HG03175 (cell line): ENCODE measurements at regions not wholly inside any gene's neighbourhood (a gene's known extent, or its start where the extent isn't known, plus 50 kb on each side); places are given as distances from the start of the nearest gene placed in this dataset.
"Not testable (repeated sequence)": the region's sequence is repeated elsewhere in the genome, so short reads cannot be mapped to it uniquely, and the experiment has no call there.

Experiments
- ATAC-seq: cut with Tn5 transposase; IDR thresholded peaks from one replicate; pipeline ENCODE4 v1.9.1; 2021; ENCODE audit warnings: mild to moderate bottlenecking, moderate library complexity; ENCODE audit not compliant: unreplicated experiment

- ATAC-seq = no peak
Observed at GRCh38 chr5:154626876-154627557, 128.2 kb upstream of the LARP1 start.

DNA sequence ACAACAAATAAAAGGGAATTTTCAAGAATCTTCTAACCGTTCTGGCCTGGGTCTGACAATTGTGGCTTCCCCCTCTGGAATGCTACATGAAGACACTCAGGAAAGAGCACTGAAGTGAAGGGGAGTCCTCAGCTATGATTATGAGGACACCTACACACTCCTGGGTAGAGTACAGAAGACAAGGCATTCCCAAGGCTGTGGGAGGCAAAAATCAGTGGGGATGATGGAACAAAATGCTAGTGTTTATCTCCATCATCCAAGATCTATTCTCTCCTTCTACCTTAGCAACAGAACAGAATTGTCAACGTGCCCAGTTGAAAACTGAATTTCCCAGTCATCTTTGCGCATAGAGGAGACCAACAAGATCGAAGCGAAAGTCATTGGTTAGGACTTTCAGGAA lies 130.1 kb upstream of the LARP1 start:
- no peak for ATAC-seq

DNA sequence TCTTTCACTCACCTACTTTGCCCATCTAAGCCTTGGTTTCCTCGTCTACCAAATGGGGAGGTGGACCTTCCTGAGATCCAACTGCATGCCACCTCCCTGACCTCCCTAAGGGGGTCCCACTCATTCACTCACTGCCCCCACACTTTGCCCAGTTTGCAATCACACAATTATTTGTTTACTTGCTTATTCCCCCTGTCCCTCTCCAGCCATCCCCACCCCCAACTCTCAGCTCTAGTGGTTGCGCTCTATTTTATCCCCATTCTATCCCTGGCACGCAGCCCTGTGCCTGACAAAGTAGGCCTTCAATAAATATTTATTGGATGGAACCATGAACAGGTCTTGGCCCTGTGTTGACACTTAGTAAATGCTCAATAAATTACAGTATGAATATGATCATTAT lies 130.8 kb upstream of the LARP1 start:
- ATAC-seq = no peak

GRCh38 chr5:154620411-154620810 lies 134.8 kb upstream of the LARP1 start:
- no peak for ATAC-seq

- ATAC-seq = no peak
Observed at GRCh38 chr5:154618696-154619095, 136.5 kb upstream of the LARP1 start.

DNA sequence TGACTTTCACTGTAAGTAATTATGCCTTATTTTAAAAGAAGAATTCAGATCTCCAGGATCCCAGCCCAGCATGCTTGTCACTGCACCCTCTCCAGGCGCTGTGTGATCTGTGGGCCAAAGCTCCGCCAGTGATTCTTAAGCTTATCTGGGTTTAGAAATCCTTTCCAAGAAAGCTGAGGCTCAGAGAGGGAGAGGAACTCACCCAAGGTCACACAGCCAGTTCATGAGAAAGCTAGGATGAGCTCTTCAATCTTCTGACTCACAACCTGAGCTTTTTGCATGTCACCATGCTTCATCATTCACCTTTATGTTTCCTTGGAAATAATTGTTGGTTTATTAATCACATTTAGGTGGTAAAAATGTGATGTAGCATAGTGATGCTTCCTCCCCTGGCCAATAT lies 136.6 kb upstream of the HAND1 start:
- no peak for ATAC-seq

DNA sequence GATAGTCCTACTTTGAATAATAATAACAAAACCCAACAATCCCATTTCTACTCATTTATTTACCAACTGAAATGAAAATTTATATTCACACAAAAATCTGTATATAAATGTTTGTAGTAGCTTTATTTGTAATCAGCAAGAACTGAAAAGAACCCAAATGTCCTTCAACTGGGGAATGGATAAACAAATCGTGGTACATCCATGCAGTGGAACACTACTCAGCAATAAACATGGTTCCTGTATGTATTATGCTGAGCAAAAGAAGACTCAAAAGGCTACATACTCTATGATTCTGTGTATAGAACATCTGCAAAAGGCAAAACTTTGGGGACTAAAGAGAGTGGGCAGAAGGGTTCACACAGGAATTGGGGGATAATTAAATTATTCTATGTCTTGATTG lies 136.1 kb upstream of the HAND1 start:
- ATAC-seq = no peak

DNA sequence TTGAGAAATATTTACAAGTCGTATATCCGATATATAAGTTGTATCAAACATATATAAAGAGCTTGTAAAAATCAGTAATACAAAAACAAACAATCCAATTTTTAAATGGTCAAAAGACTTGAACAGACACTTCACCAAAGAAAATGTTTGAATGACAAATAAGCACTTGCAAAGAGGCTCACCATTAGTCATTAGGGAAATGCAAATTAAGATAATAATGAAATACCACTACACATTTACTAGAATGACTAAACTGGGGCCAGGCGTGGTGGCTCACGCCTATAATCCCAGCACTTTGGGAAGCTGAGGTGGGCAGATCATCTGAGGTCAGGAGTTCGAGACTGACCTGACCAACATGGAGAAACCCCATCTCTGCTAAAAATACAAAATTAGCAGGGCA lies 134.6 kb upstream of the HAND1 start:
- no peak for ATAC-seq

DNA sequence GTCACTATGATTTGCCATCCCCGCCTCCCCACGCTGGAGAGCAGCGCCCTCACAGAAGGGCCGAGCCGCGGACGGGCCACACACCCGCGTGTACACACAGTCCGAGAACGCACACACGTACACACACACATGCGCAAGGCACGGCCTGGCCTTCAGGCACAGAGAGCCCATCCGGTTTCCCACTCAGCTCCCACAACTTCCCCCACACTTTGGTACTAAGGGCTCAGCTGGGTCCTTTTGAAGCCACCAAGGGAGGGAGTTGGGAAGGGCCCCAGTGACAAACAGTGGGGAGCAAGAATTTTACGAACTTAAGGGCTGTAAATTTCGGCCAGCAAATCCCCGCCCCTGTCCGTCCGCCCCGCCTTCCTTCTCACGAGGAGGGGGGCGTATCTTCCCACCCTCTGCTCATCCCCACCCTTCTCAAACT lies 133.3 kb upstream of the HAND1 start:
- no peak for ATAC-seq

DNA sequence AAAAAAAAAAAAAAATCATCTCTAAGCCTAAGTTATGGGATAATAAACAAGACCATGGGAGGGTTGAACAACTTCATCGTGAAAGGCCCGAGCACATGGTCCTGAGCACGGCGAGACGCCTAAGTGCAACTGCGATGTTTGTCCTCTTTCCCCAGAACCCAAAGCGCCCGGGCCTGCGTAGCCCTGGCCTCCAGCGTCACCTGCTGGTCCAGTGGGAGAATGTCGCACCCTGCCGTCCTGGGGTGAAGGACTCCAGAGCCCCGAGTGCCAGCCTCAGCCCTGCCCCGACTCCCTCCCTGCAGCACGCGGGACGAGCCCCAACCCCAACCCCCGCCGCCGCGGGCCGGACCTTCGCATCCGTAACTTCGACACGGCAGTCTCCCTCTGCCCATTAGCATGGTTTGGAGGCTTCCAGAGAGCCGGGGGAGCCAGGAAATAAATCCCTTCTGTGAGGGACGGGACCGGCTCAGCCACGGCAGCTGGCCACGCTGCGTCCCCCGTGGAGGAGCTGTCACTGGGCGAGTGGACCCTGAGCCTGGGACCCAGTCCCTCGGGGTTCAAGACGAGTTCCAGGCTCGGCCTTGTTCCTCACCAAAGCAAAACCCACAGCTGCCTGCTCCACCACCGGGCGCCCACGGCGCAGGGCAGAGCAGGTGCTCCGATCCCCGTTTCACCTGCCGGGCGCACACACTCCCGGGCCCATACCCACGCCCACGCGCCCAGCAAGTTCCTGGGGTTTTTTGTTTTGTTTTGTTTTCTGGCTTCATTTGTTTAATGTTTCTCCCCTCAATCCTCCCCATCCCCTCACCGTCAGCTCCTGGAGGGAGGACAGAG lies 132.5 kb upstream of the HAND1 start:
- peak; percentile 94 for ATAC-seq

DNA sequence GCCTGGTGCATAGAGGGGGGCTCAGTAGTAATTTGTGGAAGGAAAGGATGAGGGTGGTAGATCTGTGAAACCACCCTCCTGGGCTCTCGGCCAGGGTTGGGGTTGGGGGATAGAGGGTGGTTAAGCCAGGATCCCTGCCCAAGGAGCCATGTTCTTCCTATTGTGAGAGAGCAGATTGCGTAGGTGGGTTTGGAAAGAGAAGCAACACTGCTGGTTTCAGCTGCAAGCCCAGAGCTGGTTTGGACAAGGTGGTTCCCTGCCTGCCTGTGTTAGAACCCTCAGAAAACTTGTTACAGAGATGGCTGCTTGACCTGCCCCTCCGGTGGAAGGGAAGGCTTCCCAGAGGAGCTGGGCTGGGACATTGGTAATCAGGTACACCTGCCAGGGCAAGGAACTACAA lies 131.2 kb upstream of the HAND1 start:
- ATAC-seq = no peak

GRCh38 chr5:154608531-154609011 lies 130.5 kb upstream of the HAND1 start:
- no peak for ATAC-seq

GRCh38 chr5:154607746-154608145 lies 129.7 kb upstream of the HAND1 start:
- ATAC-seq = no peak

- ATAC-seq = no peak
Observed at GRCh38 chr5:154606246-154606645, 128.2 kb upstream of the HAND1 start.

DNA sequence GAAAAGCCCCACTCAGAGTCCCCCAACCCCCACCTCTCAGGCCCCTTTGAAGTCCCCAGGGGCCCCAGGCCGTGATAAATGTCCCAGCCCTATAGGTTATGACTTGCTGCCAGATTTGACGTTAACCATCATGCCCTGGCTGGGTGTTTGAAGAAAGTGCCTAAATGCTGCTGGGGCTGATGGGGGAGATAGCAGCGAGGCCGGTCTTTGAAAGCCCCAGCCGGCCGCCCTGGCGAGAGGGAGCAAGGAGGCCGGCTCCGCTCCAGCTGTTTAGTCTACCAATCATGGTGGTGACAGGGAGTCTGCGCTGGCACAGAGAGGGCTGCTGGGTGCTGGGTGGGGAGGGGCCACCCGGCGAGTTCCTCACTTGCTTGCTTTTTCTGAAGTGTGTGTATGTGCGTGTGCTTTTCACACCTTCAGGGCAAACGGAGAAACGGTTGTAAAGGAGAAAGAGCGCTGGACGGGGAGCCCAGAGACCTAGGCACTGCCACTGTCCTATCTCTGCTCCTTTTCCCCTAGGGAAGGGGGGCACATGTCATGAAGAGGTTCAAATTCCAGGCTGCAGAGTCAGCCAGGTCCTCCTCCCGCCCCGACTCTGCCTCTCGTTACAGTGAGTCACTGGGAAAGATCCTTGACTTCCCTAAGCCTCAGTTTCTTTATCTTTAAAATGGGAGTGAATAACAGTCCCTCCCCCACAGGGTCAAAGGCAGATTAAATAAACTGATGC lies 126.1 kb upstream of the HAND1 start:
- ATAC-seq = no peak

GRCh38 chr5:154603485-154603884 lies 125.5 kb upstream of the HAND1 start:
- no peak for ATAC-seq

DNA sequence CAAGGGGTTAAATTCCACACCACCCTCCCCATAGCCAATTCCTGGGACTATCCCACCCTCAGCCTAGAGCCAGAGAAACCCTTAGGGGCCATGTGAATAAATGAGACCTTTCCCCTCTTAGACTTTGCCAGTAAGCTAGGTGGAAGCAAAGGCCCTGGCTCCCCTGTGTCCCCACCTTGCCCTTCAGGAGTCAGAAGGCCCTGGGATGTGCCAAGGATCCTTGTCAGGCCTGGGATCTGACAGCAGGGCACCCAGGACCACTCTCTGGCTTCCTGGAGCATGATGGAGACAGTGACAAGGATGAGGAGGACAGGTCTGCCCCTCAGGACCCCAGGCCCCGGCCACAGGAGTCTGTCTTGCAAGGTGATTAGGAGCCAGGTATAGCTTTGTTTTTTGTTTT lies 125.0 kb upstream of the HAND1 start:
- no peak for ATAC-seq

GRCh38 chr5:154601014-154601413 lies 123.0 kb upstream of the HAND1 start:
- no peak for ATAC-seq

- ATAC-seq = no peak
Observed at GRCh38 chr5:154598021-154598420, 120.0 kb upstream of the HAND1 start.

- ATAC-seq = not testable (repeated sequence)
Observed at GRCh38 chr5:154596844-154597243, 118.8 kb upstream of the HAND1 start.

DNA sequence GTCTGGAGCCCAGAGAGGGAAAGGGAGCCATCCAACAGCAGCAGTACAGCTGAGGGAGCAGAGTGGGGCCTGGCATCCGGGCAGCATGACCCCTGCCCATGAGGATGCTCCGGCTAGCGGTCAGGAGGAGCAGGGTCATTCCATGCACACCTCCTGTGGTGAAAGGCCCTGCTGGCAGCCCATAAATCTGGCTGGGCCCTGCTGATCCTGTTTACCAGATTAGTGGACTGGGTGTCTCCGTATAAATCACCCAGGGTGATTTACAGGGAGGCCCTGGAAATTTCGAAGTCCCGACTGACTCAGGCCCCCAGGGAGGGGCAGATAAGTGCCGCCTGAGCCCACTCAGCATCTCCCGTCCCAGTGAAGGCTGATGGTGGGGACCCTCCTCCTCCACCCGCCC lies 117.6 kb upstream of the HAND1 start:
- ATAC-seq = no peak

- ATAC-seq = no peak
Observed at GRCh38 chr5:154593796-154594195, 115.8 kb upstream of the HAND1 start.
